Panc1 (cell line): ENCODE measurements at regions not wholly inside any gene's neighbourhood (a gene's known extent, or its start where the extent isn't known, plus 50 kb on each side); places are given as distances from the start of the nearest gene placed in this dataset.

Experiments
- ATAC-seq: fragments of 200-7000 bp; cut with Tn5 transposase; 2 replicates; pipeline ENCODE4 v1.9.1; 2020; ENCODE audit warnings: mild to moderate bottlenecking, moderate library complexity
- BruUV-seq: library from RNA; stranded (reverse); fragments of 400-500 nt; replicated peaks from 2 replicates; lab custom pipeline; 2021; lab: Mats Ljungman, UMichigan
- CTCF ChIA-PET: fragments of 300-600 bp; sonication (Branson Sonifier 250); formaldehyde crosslinking; loops from one replicate; lab custom pipeline; 2022; ENCODE audit warnings: antibody characterized with exemption; lab: Charles Lee
- POLR2A ChIA-PET: fragments of 300-600 bp; sonication (Branson Sonifier 250); formaldehyde crosslinking; loops from one replicate; lab custom pipeline; 2022; ENCODE audit warnings: antibody characterized with exemption; lab: Charles Lee
- DNase-seq: peaks from one replicate; pipeline ENCODE4 v3.0.0-alpha.2; 2010; ENCODE audit warnings: low read depth, low spot score
- H3K27ac ChIP-seq: 2 replicates; pipeline ENCODE4 v1.5.1; 2011; ENCODE audit warnings: mild to moderate bottlenecking, low read length, inconsistent platforms
- H3K27me3 ChIP-seq: fragments of 200-500 bp; sonication (Bioruptor generic); 2 replicates; pipeline ENCODE4 v1.6.0; 2014; ENCODE audit warnings: low read length, inconsistent platforms; ENCODE audit not compliant: control insufficient read depth, insufficient read depth
- H3K36me3 ChIP-seq: fragments of 200-500 bp; sonication (Bioruptor generic); 2 replicates; pipeline ENCODE4 v1.5.1; 2014; ENCODE audit warnings: inconsistent platforms, mild to moderate bottlenecking, low read length, moderate library complexity; ENCODE audit not compliant: control insufficient read depth, insufficient read depth
- H3K4me1 ChIP-seq: 2 replicates; pipeline ENCODE4 v1.5.1; 2011; ENCODE audit warnings: inconsistent platforms, mild to moderate bottlenecking, low read length, moderate library complexity; ENCODE audit not compliant: control insufficient read depth, insufficient read depth
- H3K4me3 ChIP-seq, 2 experiments: 2 replicates each; pipeline ENCODE4 v1.5.1; 2011 to 2012; ENCODE audit warnings: low read depth in 2 of 2, low read length in 2 of 2, mild to moderate bottlenecking in 2 of 2, inconsistent platforms in 1 of 2, moderate library complexity in 1 of 2
- H3K9me3 ChIP-seq: fragments of 200-500 bp; sonication (Bioruptor generic); 2 replicates; pipeline ENCODE4 v1.5.1; 2014; ENCODE audit warnings: low read depth, mild to moderate bottlenecking, inconsistent platforms, low read length, moderate library complexity; ENCODE audit not compliant: control insufficient read depth, insufficient read depth
- POLR2AphosphoS5 ChIP-seq: IDR thresholded peaks from 2 replicates; pipeline ENCODE4 v1.6.1; 2012; ENCODE audit warnings: mild to moderate bottlenecking, low read depth, low read length, moderate library complexity
- REST ChIP-seq, 2 experiments: IDR thresholded peaks; 2 replicates each; pipeline ENCODE4 v1.6.1; 2011 to 2012; ENCODE audit warnings: low read depth in 2 of 2, control low read depth in 1 of 2, low read length in 1 of 2, mild to moderate bottlenecking in 1 of 2, moderate library complexity in 1 of 2; ENCODE audit not compliant: insufficient read depth in 1 of 2
- SIN3A ChIP-seq: IDR thresholded peaks from 2 replicates; pipeline ENCODE4 v1.6.1; 2012; ENCODE audit warnings: low read depth, mild to moderate bottlenecking, low read length, moderate library complexity, borderline replicate concordance; ENCODE audit not compliant: insufficient read depth
- TCF7L2 ChIP-seq: IDR thresholded peaks from 2 replicates; pipeline ENCODE4 v1.6.1; 2011; ENCODE audit warnings: mild to moderate bottlenecking, low read depth, low read length, inconsistent platforms
- in situ Hi-C: cut with HindIII; loops from 2 replicates; pipeline ENCODE4 v1.10.0; 2016; ENCODE audit warnings: low sequenced_read_pairs, low pct_unique_long_range_greater_than_20kb
- intact Hi-C: fragments of 100-400 bp; cut with micrococcal nuclease; formaldehyde crosslinking; loops from one replicate; pipeline ENCODE4 v1.10.0; 2022; ENCODE audit not compliant: unreplicated experiment
- TF ChIP-seq, protein P1 (sequence below): fragments of 450-650 bp; IDR thresholded peaks from 2 replicates; pipeline ENCODE4 v1.5.1; 2017; ENCODE audit warnings: mild to moderate bottlenecking

- intact Hi-C loops = no loop called here
- Histone ChIP-seq H3K4me1 (no peaks in the 10 kb centered on the region), H3K27me3 (no peaks in the 10 kb centered on the region), H3K4me3 (no peak overlapping the region), H3K27ac (no peak overlapping the region), H3K9me3 (no peaks in the 10 kb centered on the region), H3K36me3 (no peaks in the 10 kb centered on the region)
- in situ Hi-C loops = no loop called here
- DNase-seq (no peak), ATAC-seq (no peak)
- TF ChIP-seq TCF7L2 (no peak), POLR2AphosphoS5 (no peak), SIN3A (no peak), REST (IDR thresholded peaks at IDR 0.05; ENCODE audit: insufficient read depth in 1 of 2, low read depth in 2 of 2, low read length in 1 of 2) (no peak)
- TF ChIP-seq, protein P1, sequence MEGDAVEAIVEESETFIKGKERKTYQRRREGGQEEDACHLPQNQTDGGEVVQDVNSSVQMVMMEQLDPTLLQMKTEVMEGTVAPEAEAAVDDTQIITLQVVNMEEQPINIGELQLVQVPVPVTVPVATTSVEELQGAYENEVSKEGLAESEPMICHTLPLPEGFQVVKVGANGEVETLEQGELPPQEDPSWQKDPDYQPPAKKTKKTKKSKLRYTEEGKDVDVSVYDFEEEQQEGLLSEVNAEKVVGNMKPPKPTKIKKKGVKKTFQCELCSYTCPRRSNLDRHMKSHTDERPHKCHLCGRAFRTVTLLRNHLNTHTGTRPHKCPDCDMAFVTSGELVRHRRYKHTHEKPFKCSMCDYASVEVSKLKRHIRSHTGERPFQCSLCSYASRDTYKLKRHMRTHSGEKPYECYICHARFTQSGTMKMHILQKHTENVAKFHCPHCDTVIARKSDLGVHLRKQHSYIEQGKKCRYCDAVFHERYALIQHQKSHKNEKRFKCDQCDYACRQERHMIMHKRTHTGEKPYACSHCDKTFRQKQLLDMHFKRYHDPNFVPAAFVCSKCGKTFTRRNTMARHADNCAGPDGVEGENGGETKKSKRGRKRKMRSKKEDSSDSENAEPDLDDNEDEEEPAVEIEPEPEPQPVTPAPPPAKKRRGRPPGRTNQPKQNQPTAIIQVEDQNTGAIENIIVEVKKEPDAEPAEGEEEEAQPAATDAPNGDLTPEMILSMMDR = no peak
- BruUV-seq = no TSS peak
- POLR2A ChIA-PET = no interaction called here
- CTCF ChIA-PET = no interaction called here
These were observed 847.1 kb upstream of the MBL2 start for GRCh38 chr10:53619671-53620070.

DNA sequence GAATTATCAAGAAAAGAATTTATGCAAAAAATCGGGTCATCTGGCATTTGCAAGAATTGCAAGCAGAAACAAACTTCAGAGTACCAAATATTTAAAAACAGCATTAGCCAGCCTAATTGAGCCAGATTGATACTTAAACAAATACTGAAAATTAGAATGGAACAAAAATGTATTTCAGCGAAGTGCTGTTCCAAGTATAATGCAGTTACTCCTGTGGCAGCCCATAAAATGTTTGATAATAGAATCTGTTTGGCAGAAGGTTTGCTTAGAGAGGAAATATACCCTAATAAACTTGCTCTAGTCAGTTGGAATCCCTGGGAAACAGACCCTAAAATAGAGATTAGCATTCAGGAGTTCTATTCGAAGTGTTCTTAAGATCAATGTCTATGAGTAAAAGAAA, 835.1 kb upstream of the MBL2 start:
- Histone ChIP-seq H3K4me3 (no peak overlapping the region), H3K4me1 (no peaks in the 10 kb centered on the region), H3K27me3 (no peaks in the 10 kb centered on the region), H3K9me3 (no peaks in the 10 kb centered on the region), H3K27ac (no peak overlapping the region), H3K36me3 (no peaks in the 10 kb centered on the region)
- TF ChIP-seq TCF7L2 (no peak), REST (IDR thresholded peaks at IDR 0.05; ENCODE audit: insufficient read depth in 1 of 2, low read depth in 2 of 2, low read length in 1 of 2) (no peak), POLR2AphosphoS5 (no peak), SIN3A (no peak)
- TF ChIP-seq, protein P1 = no peak
- in situ Hi-C loops (no loop called here), intact Hi-C loops (loop anchor here (10.0 kb wide), 3 partner anchors 217 to 723 kb away; no protein-coding TSS in a partner anchor)
- CTCF ChIA-PET = no interaction called here
- DNase-seq (no peak), ATAC-seq (no peak)
- BruUV-seq = no TSS peak
- POLR2A ChIA-PET = no interaction called here
